ENCODE measurements at regions not wholly inside any gene's neighbourhood (a gene's known extent, or its start where the extent isn't known, plus 50 kb on each side); places are given as distances from the start of the nearest gene placed in this dataset.

DNA sequence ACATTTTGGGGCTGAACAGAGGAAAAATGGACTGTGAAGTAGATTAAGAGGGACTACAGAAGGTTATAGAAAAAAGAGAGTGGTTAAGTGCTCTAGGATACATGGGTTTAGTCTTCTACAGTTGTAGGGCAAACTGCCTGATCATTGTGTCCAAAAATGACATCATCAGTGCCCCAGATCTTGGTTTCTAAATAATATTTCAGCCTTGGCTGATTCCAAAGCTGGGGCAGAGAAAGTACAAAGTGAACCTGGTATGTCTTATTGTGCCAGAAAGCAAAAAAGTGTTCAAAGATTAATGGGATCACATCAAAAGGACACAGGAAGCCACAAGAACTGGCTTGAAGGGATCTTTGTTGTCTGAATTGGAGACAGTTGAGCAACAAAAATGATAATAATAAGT, 97.1 kb upstream of the ZNF521 start:
- ATAC-seq (no peak), DNase-seq (no peak)
- CTCF ChIA-PET: no interaction called here
- Histone ChIP-seq H3K27me3 (ENCODE audit: low read length) (peaks cover 16% of the 10 kb centered on the region), H3K27ac (ENCODE audit: low read length) (no peak overlapping the region), H3K4me2 (ENCODE audit: low read length) (no peak overlapping the region), H3K79me2 (ENCODE audit: low read length) (no peaks in the 10 kb centered on the region), H3K4me3 (ENCODE audit: low read length) (no peak overlapping the region), H2AFZ (ENCODE audit: low read length) (no peak overlapping the region), H3K36me3 (ENCODE audit: low read depth, low read length) (no peaks in the 10 kb centered on the region), H4K20me1 (ENCODE audit: low read length) (no peaks in the 10 kb centered on the region), H3K9me3 (ENCODE audit: low read length) (no peaks in the 10 kb centered on the region), H3F3A (ENCODE audit: low read length, unreplicated experiment) (no peaks in the 10 kb centered on the region), H3K4me1 (ENCODE audit: insufficient read depth, low read length) (no peaks in the 10 kb centered on the region), H3K9me2 (replicated peaks; ENCODE audit: low read length) (no peaks in the 10 kb centered on the region), H3K9ac (ENCODE audit: low read length) (no peak overlapping the region)
- POLR2A ChIA-PET (ENCODE audit: unreplicated experiment): no interaction called here
- intact Hi-C loops (cut with micrococcal nuclease): no loop called here
- BruUV-seq (replicated peaks): no TSS peak
- TF ChIP-seq CTCF (conservative IDR thresholded peaks at IDR 0.05; ENCODE audit: low read depth, low read length) (no peak), EZH2 (IDR thresholded peaks at IDR 0.05; ENCODE audit: low read length, unreplicated experiment) (no peak), EZH2phosphoT487 (IDR thresholded peaks at IDR 0.05; ENCODE audit: borderline replicate concordance, low read length) (no peak)

- H3F3A ChIP-seq (ENCODE audit: low read length, unreplicated experiment): no peaks in the 10 kb centered on the region
- no peaks in the 10 kb centered on the region for H3K9me3 ChIP-seq (ENCODE audit: low read length)
- no peak overlapping the region for H3K4me2 ChIP-seq (ENCODE audit: low read length)
- H3K9ac ChIP-seq (ENCODE audit: low read length): no peak overlapping the region
- no peak overlapping the region for H3K27ac ChIP-seq (ENCODE audit: low read length)
- ChIA-PET POLR2A (ENCODE audit: unreplicated experiment) (no interaction called here), CTCF (no interaction called here)
- no TSS peak for BruUV-seq (replicated peaks)
- H2AFZ ChIP-seq (ENCODE audit: low read length): no peak overlapping the region
- DNase-seq: no peak
- H4K20me1 ChIP-seq (ENCODE audit: low read length): no peaks in the 10 kb centered on the region
- TF ChIP-seq EZH2phosphoT487 (IDR thresholded peaks at IDR 0.05; ENCODE audit: borderline replicate concordance, low read length): no peak
- TF ChIP-seq EZH2 (IDR thresholded peaks at IDR 0.05; ENCODE audit: low read length, unreplicated experiment): no peak
- TF ChIP-seq CTCF (conservative IDR thresholded peaks at IDR 0.05; ENCODE audit: low read depth, low read length): no peak
- intact Hi-C loops (cut with micrococcal nuclease): no loop called here
- peaks cover 16% of the 10 kb centered on the region for H3K27me3 ChIP-seq (ENCODE audit: low read length)
- no peaks in the 10 kb centered on the region for H3K36me3 ChIP-seq (ENCODE audit: low read depth, low read length)
- H3K4me1 ChIP-seq (ENCODE audit: insufficient read depth, low read length): no peaks in the 10 kb centered on the region
- H3K4me3 ChIP-seq (ENCODE audit: low read length): no peak overlapping the region
- no peaks in the 10 kb centered on the region for H3K79me2 ChIP-seq (ENCODE audit: low read length)
- no peak for ATAC-seq
- H3K9me2 ChIP-seq (replicated peaks; ENCODE audit: low read length): no peaks in the 10 kb centered on the region
These were observed 95.0 kb upstream of the ZNF521 start for GRCh38 chr18:25446972-25447371.

- Histone ChIP-seq H3K4me3 (ENCODE audit: low read length) (no peak overlapping the region), H3K36me3 (ENCODE audit: low read depth, low read length) (no peaks in the 10 kb centered on the region), H3K4me1 (ENCODE audit: insufficient read depth, low read length) (no peaks in the 10 kb centered on the region), H4K20me1 (ENCODE audit: low read length) (no peaks in the 10 kb centered on the region), H3K27ac (ENCODE audit: low read length) (no peak overlapping the region), H3K79me2 (ENCODE audit: low read length) (no peaks in the 10 kb centered on the region), H2AFZ (ENCODE audit: low read length) (no peak overlapping the region), H3K9me2 (replicated peaks; ENCODE audit: low read length) (no peaks in the 10 kb centered on the region), H3K4me2 (ENCODE audit: low read length) (no peak overlapping the region), H3K9ac (ENCODE audit: low read length) (no peak overlapping the region), H3K27me3 (ENCODE audit: low read length) (peaks cover 21% of the 10 kb centered on the region), H3K9me3 (ENCODE audit: low read length) (no peaks in the 10 kb centered on the region), H3F3A (ENCODE audit: low read length, unreplicated experiment) (no peaks in the 10 kb centered on the region)
- TF ChIP-seq CTCF (conservative IDR thresholded peaks at IDR 0.05; ENCODE audit: low read depth, low read length): no peak
- TF ChIP-seq EZH2phosphoT487 (IDR thresholded peaks at IDR 0.05; ENCODE audit: borderline replicate concordance, low read length): no peak
- TF ChIP-seq EZH2 (IDR thresholded peaks at IDR 0.05; ENCODE audit: low read length, unreplicated experiment): no peak
- DNase-seq (no peak), ATAC-seq (no peak)
- no TSS peak for BruUV-seq (replicated peaks)
- ChIA-PET CTCF (no interaction called here), POLR2A (ENCODE audit: unreplicated experiment) (no interaction called here)
- intact Hi-C loops (cut with micrococcal nuclease): no loop called here
These were observed 93.5 kb upstream of the ZNF521 start for GRCh38 chr18:25445430-25445829.
